Retinal pigment epithelial cell (primary cell): ENCODE measurements at regions not wholly inside any gene's neighbourhood (a gene's known extent, or its start where the extent isn't known, plus 50 kb on each side); places are given as distances from the start of the nearest gene placed in this dataset.

Experiments
- DNase-seq: peaks from one replicate; pipeline ENCODE4 v3.0.0-alpha.2; 2010; ENCODE audit warnings: low read depth
- H3K4me3 ChIP-seq: 2 replicates; pipeline ENCODE4 v1.5.1; 2011; ENCODE audit warnings: mild to moderate bottlenecking, low read length, control low read depth, moderate library complexity
- TF ChIP-seq, protein P1 (sequence below): conservative IDR thresholded peaks from 2 replicates; pipeline ENCODE4 v1.5.1; 2011; ENCODE audit warnings: low read depth, low read length, control low read depth, inconsistent platforms

- DNase-seq: no peak
- TF ChIP-seq, protein P1, sequence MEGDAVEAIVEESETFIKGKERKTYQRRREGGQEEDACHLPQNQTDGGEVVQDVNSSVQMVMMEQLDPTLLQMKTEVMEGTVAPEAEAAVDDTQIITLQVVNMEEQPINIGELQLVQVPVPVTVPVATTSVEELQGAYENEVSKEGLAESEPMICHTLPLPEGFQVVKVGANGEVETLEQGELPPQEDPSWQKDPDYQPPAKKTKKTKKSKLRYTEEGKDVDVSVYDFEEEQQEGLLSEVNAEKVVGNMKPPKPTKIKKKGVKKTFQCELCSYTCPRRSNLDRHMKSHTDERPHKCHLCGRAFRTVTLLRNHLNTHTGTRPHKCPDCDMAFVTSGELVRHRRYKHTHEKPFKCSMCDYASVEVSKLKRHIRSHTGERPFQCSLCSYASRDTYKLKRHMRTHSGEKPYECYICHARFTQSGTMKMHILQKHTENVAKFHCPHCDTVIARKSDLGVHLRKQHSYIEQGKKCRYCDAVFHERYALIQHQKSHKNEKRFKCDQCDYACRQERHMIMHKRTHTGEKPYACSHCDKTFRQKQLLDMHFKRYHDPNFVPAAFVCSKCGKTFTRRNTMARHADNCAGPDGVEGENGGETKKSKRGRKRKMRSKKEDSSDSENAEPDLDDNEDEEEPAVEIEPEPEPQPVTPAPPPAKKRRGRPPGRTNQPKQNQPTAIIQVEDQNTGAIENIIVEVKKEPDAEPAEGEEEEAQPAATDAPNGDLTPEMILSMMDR: no peak
- H3K4me3 ChIP-seq: no peak overlapping the region
Observed at GRCh38 chr6:62721408-62721807, 435.4 kb upstream of the KHDRBS2 start.

GRCh38 chr6:62716719-62717118 is 430.7 kb upstream of the KHDRBS2 start:
- TF ChIP-seq, protein P1: no peak
- H3K4me3 ChIP-seq: no peak overlapping the region
- DNase-seq: no peak

DNA sequence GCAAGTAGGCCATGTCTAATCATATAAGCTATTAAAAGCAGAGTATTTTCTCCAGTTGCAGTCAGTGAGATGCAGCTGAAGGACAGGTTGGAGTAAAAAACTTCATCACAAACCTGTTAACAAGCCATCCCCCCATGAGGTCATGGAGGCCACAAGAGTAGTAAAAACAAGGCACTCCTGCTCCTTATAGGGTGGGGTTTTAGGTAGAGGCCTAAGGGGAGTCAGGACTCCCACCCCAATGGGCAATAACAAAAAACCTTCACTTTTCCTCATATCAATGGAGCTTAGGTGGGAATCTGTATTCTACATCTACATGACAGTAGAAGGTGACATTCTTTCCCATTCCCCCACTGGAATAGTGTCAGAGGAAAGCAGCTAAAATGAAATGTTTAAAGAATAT is 428.1 kb upstream of the KHDRBS2 start:
- DNase-seq: no peak
- TF ChIP-seq, protein P1: no peak
- H3K4me3 ChIP-seq: no peak overlapping the region

DNA sequence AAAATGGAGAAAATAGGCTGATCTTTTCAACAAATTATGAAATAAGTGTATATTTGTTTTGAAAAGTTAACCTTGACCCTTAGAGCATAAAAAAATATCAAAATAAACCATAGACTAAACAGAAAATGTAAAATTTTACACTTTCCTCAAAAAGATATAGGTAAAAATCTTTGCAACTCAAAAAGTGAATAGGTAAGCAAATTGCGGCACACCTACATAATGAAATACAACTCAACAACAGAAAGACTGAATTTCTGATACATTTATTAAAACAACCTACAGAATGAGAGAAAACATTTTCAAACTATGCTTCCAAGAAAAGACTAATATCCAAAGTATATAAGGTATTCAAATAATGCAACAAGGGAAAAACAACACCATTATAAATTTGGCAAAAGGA is 425.7 kb upstream of the KHDRBS2 start:
- no peak for DNase-seq

GRCh38 chr6:62707914-62708313 is 421.9 kb upstream of the KHDRBS2 start:
- TF ChIP-seq, protein P1: no peak
- H3K4me3 ChIP-seq: no peak overlapping the region
- DNase-seq: no peak

More for the DNA sequence above, 425.7 kb upstream of the KHDRBS2 start:
- TF ChIP-seq, protein P1: no peak
- H3K4me3 ChIP-seq: no peak overlapping the region

- H3K4me3 ChIP-seq: no peak overlapping the region
- DNase-seq: no peak
- TF ChIP-seq, protein P1: no peak
Observed at GRCh38 chr6:62707156-62707555, 421.1 kb upstream of the KHDRBS2 start.

GRCh38 chr6:62683063-62683462 is 397.0 kb upstream of the KHDRBS2 start:
- no peak overlapping the region for H3K4me3 ChIP-seq
- TF ChIP-seq, protein P1: no peak
- DNase-seq: no peak
